PC-9 (cell line): ENCODE measurements at regions not wholly inside any gene's neighbourhood (a gene's known extent, or its start where the extent isn't known, plus 50 kb on each side); places are given as distances from the start of the nearest gene placed in this dataset.

Experiments used
- CTCF ChIP-seq: fragments of 200-600 bp; sonication (generic); conservative IDR thresholded peaks from 2 replicates; pipeline ENCODE4 v1.6.1; 2017; ENCODE audit warnings: mixed run types, antibody characterized with exemption, mild to moderate bottlenecking, moderate library complexity
- EZH2 ChIP-seq: fragments of 200-600 bp; sonication (generic); IDR thresholded peaks from 2 replicates; pipeline ENCODE4 v1.8.0; 2017; ENCODE audit warnings: antibody characterized with exemption, low read depth

- TF ChIP-seq CTCF (no peak), EZH2 (no peak)
These were observed 195.0 kb upstream of the GATB start for GRCh38 chr4:151955721-151956380.
